Neuronal stem cell (in vitro differentiated cells): ENCODE measurements at regions not wholly inside any gene's neighbourhood (a gene's known extent, or its start where the extent isn't known, plus 50 kb on each side); places are given as distances from the start of the nearest gene placed in this dataset.

Experiments used
- DNase-seq: peaks from one replicate; pipeline ENCODE4 v3.0.0-alpha.2; 2013; ENCODE audit warnings: low spot score
- H2AFZ ChIP-seq: one replicate; pipeline ENCODE4 v1.6.1; 2013; ENCODE audit warnings: mild to moderate bottlenecking, low read length, inconsistent platforms
- H2AK5ac ChIP-seq: 2 replicates; pipeline ENCODE4 v1.6.1; 2013; ENCODE audit warnings: low read depth, mild to moderate bottlenecking, inconsistent platforms, low read length, moderate library complexity, mixed read lengths
- H2BK120ac ChIP-seq: 2 replicates; pipeline ENCODE4 v1.6.1; 2013; ENCODE audit warnings: low read depth, mild to moderate bottlenecking, inconsistent platforms, low read length, moderate library complexity, mixed read lengths
- H2BK12ac ChIP-seq: one replicate; pipeline ENCODE4 v1.6.1; 2013; ENCODE audit warnings: low read length, inconsistent platforms
- H2BK15ac ChIP-seq: 2 replicates; pipeline ENCODE4 v1.6.1; 2013; ENCODE audit warnings: mild to moderate bottlenecking, low read length, inconsistent platforms, mixed read lengths
- H2BK5ac ChIP-seq: one replicate; pipeline ENCODE4 v1.6.1; 2013; ENCODE audit warnings: inconsistent platforms, mild to moderate bottlenecking, low read length, moderate library complexity
- H3K14ac ChIP-seq: one replicate; pipeline ENCODE4 v1.6.1; 2013; ENCODE audit warnings: low read length, inconsistent platforms
- H3K18ac ChIP-seq: 2 replicates; pipeline ENCODE4 v1.6.1; 2013; ENCODE audit warnings: low read length, inconsistent platforms
- H3K23ac ChIP-seq: 2 replicates; pipeline ENCODE4 v1.6.1; 2013; ENCODE audit warnings: low read depth, mild to moderate bottlenecking, mixed read lengths, low read length, inconsistent platforms; ENCODE audit not compliant: poor library complexity
- H3K27ac ChIP-seq: replicated peaks from 3 replicates; pipeline ENCODE4 v1.5.1; 2013; ENCODE audit warnings: low read length, inconsistent platforms
- H3K27me3 ChIP-seq, 3 experiments: 2 replicates each; pipeline ENCODE4 v1.6.1; 2013; ENCODE audit warnings: low read length in 3 of 3, mild to moderate bottlenecking in 2 of 3, inconsistent platforms in 1 of 3, low read depth in 1 of 3, mixed read lengths in 1 of 3, moderate library complexity in 1 of 3; ENCODE audit not compliant: control insufficient read depth in 3 of 3, insufficient read depth in 3 of 3
- H3K36me3 ChIP-seq, 2 donors: replicated peaks in 1 of 2; 2 replicates each; pipeline ENCODE4 v1.6.1; 2013; ENCODE audit warnings: low read length in 2 of 2; ENCODE audit not compliant: control insufficient read depth in 2 of 2, insufficient read depth in 2 of 2
- H3K4ac ChIP-seq: 2 replicates; pipeline ENCODE4 v1.6.1; 2013; ENCODE audit warnings: inconsistent platforms, mild to moderate bottlenecking, low read length, moderate library complexity
- H3K4me1 ChIP-seq, 2 donors: 1 replicate in 1 of 2; 2 replicates in 1 of 2; pipeline ENCODE4 v1.6.1; 2013; ENCODE audit warnings: low read length in 2 of 2, low read depth in 1 of 2; ENCODE audit not compliant: control insufficient read depth in 2 of 2, insufficient read depth in 1 of 2
- H3K4me2 ChIP-seq: one replicate; pipeline ENCODE4 v1.6.1; 2013; ENCODE audit warnings: mild to moderate bottlenecking, low read length, inconsistent platforms; ENCODE audit not compliant: insufficient read depth, poor library complexity, severe bottlenecking
- H3K4me3 ChIP-seq, 2 donors: 2 replicates each; pipeline ENCODE4 v1.5.1; 2013; ENCODE audit warnings: low read length in 2 of 2, mild to moderate bottlenecking in 2 of 2, inconsistent platforms in 1 of 2, moderate library complexity in 1 of 2
- H3K79me1 ChIP-seq: one replicate; pipeline ENCODE4 v1.6.1; 2013; ENCODE audit warnings: low read depth, mild to moderate bottlenecking, inconsistent platforms, low read length, moderate library complexity
- H3K9ac ChIP-seq: one replicate; pipeline ENCODE4 v1.6.1; 2013; ENCODE audit warnings: mild to moderate bottlenecking, low read depth, low read length, inconsistent platforms; ENCODE audit not compliant: poor library complexity
- H3K9me3 ChIP-seq, 2 donors: replicated peaks in 1 of 2; 2 replicates each; pipeline versions ENCODE3 to v1.6.1; 2013; ENCODE audit warnings: low read length in 2 of 2, mild to moderate bottlenecking in 2 of 2, inconsistent platforms in 1 of 2, low read depth in 1 of 2, mixed read lengths in 1 of 2, moderate library complexity in 1 of 2; ENCODE audit not compliant: control insufficient read depth in 2 of 2, insufficient read depth in 1 of 2
- H4K8ac ChIP-seq: one replicate; pipeline ENCODE4 v1.6.1; 2013; ENCODE audit warnings: low read depth, mild to moderate bottlenecking, inconsistent platforms, low read length, moderate library complexity
- H4K91ac ChIP-seq: one replicate; pipeline ENCODE4 v1.6.1; 2013; ENCODE audit warnings: low read length, low read depth, mild to moderate bottlenecking, inconsistent platforms; ENCODE audit not compliant: poor library complexity
- WGBS, 2 donors: extraction: QIAGEN DNeasy Blood & Tissue Kit; methylation state at CpG; one replicate each; pipeline ENCODE4 v1.1.7; 2013; ENCODE audit warnings: missing lambda C conversion rate in 2 of 2, mixed read lengths in 1 of 2; ENCODE audit not compliant: insufficient read length in 2 of 2, insufficient replicate concordance in 1 of 2; ENCODE audit errors: extremely low coverage in 2 of 2; 5-methylcytosine and 5-hydroxymethylcytosine counted together

DNA sequence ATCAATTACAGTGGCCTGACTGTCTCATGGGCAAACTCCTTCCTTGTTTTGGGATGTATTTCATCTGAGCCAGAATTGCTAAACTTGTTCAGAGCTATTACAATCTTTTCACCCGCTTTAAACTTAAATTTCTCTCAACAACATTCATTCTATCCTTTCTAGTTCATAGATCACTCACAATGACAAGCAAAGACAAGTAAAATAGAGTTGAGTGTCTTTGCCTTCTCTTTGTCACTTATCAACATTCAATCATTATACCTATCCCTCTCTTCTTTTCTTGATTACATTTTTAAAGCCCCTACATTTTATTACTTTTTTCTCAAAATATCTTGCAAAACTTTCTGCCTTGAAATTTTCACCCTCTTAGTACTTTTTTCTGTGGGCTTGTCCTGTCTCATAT is 1113.1 kb downstream of the PCDH17 start:
- Histone ChIP-seq H3K14ac (no peak overlapping the region), H2AFZ (no peak overlapping the region), H2BK120ac (no peak overlapping the region), H3K23ac (no peak overlapping the region), H2BK12ac (no peak overlapping the region), H3K4me3 (no peak overlapping the region), H3K9me3 (no peaks in the 10 kb centered on the region), H4K91ac (no peak overlapping the region), H3K4me2 (no peak overlapping the region), H3K36me3 (no peaks in the 10 kb centered on the region), H2BK15ac (no peak overlapping the region), H3K18ac (no peak overlapping the region), H4K8ac (no peak overlapping the region), H3K4ac (no peak overlapping the region), H3K4me1 (no peaks in the 10 kb centered on the region), H2BK5ac (no peak overlapping the region), H3K27ac (no peak overlapping the region), H3K79me1 (no peaks in the 10 kb centered on the region), H3K27me3 (no peaks in the 10 kb centered on the region), H3K9ac (no peak overlapping the region), H2AK5ac (no peak overlapping the region)
- 100% methylated on average over 1 of the region's 1 CpG; no CpG with 5 or more reads in 1 of the 2 donors for WGBS, 2 donors
- DNase-seq, result no peak

DNA sequence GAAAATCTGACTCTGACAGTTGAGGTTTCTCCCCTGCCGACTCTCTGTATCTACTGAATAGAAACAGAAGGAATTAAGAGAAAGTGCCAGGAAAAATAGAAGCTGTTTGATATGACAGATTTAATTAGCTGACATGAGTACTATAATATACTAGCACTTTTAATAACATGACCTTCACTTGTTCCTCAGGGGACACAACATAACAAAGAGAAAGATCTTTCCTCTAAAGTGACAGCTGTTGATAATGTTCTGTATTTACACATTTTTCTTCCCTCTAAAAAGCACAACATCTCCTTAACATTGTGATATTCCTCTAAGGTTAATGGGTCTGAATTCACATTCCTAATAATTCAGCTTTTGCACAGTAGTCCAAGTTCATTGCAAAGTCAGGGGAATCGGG is 1136.0 kb downstream of the PCDH17 start:
- Histone ChIP-seq H3K9ac (no peak overlapping the region), H3K4ac (no peak overlapping the region), H3K79me1 (no peaks in the 10 kb centered on the region), H2BK5ac (no peak overlapping the region), H3K4me3 (no peak overlapping the region), H4K91ac (no peak overlapping the region), H3K23ac (no peak overlapping the region), H3K27ac (no peak overlapping the region), H3K4me2 (no peak overlapping the region), H4K8ac (no peak overlapping the region), H2BK120ac (no peak overlapping the region), H3K36me3 (no peaks in the 10 kb centered on the region), H2BK15ac (no peak overlapping the region), H3K9me3 (no peaks in the 10 kb centered on the region), H3K27me3 (no peaks in the 10 kb centered on the region), H2AFZ (no peak overlapping the region), H3K14ac (no peak overlapping the region), H2AK5ac (no peak overlapping the region), H3K4me1 (no peaks in the 10 kb centered on the region), H2BK12ac (no peak overlapping the region), H3K18ac (no peak overlapping the region)
- no peak for DNase-seq
- WGBS, 2 donors, result no CpG with 5 or more reads among the region's 2 CpGs

DNA sequence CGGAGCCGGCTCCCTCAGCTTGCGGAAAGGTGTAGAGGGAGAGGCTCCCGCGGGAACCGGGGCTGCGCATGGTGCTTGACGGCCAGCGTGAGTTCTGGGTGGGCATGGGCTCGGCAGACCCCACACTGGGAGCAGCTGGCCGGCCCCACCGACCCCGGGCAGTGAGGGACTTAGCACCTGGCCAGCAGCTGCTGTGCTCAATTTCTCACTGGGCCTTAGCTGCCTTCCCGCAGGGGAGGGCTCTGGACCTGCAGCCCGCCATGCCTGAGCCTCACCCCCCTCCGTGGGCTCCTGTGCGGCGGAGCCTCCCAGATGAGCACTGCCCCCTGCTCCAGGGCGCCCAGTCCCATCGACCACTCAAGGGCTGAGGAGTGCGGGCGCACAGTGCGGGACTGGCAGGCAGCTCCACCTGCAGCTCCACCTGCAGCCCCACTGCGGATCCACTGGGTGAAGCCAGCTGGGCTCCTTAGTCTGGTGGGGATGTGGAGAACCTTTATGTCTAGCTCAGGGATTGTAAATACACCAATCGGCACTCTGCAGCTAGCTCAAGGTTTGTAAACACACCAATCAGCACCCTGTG is 1141.8 kb downstream of the PCDH17 start:
- Histone ChIP-seq H2AK5ac (no peak overlapping the region), H3K9me3 (peaks cover 0 to 1% of the 10 kb centered on the region in 2 donors), H3K4me2 (no peak overlapping the region), H2BK12ac (no peak overlapping the region), H2BK5ac (no peak overlapping the region), H2AFZ (no peak overlapping the region), H3K27me3 (no peaks in the 10 kb centered on the region), H3K4me3 (no peak overlapping the region), H4K8ac (no peak overlapping the region), H3K23ac (no peak overlapping the region), H3K18ac (no peak overlapping the region), H2BK120ac (no peak overlapping the region), H3K9ac (no peak overlapping the region), H3K14ac (no peak overlapping the region), H4K91ac (no peak overlapping the region), H2BK15ac (no peak overlapping the region), H3K36me3 (no peaks in the 10 kb centered on the region), H3K4ac (no peak overlapping the region), H3K27ac (no peak overlapping the region), H3K79me1 (no peaks in the 10 kb centered on the region), H3K4me1 (no peaks in the 10 kb centered on the region)
- DNase-seq, result no peak
- WGBS, 2 donors, result no CpG with 5 or more reads among the region's 25 CpGs

DNA sequence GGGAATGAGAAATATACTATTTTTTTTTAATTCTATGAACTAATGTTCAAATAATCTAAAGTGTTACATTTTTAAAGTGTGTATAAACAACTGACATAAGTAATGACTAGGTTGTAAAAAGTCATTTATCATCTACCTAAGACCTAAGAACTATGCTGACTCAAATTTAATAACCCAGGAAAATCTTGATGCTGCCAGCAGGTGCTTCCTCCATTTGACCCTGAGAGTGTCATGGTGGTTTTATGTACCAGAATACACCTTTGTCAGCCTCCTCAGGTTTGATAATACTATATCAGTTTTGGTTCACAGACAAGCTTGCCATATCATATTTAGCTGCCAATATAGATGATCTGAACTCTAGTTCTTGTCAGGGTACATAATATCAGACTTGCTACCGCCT is 1151.2 kb downstream of the PCDH17 start:
- no peak overlapping the region for H3K4me3 ChIP-seq
- no peaks in the 10 kb centered on the region for H3K9me3 ChIP-seq
- no peak overlapping the region for H3K4ac ChIP-seq
- no peaks in the 10 kb centered on the region for H3K4me1 ChIP-seq
- H2BK15ac ChIP-seq, result no peak overlapping the region
- H3K79me1 ChIP-seq, result no peaks in the 10 kb centered on the region
- H3K36me3 ChIP-seq, result no peaks in the 10 kb centered on the region
- H2BK12ac ChIP-seq, result no peak overlapping the region
- H3K18ac ChIP-seq, result no peak overlapping the region
- H2BK120ac ChIP-seq, result no peak overlapping the region
- no CpG with 5 or more reads among the region's 1 CpG for WGBS, 2 donors
- no peak for DNase-seq
- H4K91ac ChIP-seq, result no peak overlapping the region
- no peak overlapping the region for H2AK5ac ChIP-seq
- no peak overlapping the region for H2BK5ac ChIP-seq
- H3K9ac ChIP-seq, result no peak overlapping the region
- H3K27me3 ChIP-seq, result no peaks in the 10 kb centered on the region
- H2AFZ ChIP-seq, result no peak overlapping the region
- H4K8ac ChIP-seq, result no peak overlapping the region
- no peak overlapping the region for H3K23ac ChIP-seq
- H3K4me2 ChIP-seq, result no peak overlapping the region
- no peak overlapping the region for H3K14ac ChIP-seq
- no peak overlapping the region for H3K27ac ChIP-seq
